ENCODE measurements at regions not wholly inside any gene's neighbourhood (a gene's known extent, or its start where the extent isn't known, plus 50 kb on each side); places are given as distances from the start of the nearest gene placed in this dataset.
"Not testable (repeated sequence)": the region's sequence is repeated elsewhere in the genome, so short reads cannot be mapped to it uniquely, and the experiment has no call there.

DNA sequence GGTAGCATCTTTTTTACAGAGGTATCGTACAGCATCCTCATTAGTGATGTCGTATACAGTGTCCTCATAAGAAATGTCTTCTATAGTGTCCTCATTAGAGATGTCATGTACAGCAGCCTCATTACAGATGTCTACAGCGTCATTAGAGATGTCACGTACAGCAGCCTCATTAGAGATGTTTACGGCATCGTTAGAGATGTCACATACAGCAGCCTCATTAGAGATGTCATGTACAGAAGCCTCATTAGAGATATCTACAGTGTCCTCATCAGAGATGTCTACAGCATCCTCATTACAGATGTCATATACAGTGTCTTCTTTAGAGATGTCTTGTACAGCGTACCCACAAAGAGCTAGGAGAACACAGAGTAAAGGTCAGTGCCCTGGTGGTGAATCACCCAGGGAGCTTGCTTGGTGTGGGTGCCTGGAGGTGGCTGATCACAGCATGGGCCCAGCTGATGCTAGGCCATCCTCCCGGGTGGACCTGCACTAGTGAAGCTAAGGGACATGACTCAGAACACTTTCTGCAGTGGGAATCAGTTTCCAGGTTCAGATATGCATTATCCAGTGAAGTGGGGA is 109.2 kb downstream of the IGLL1 start:
- intact Hi-C loops (cut with DNase I), result no loop called here
- no peak for ATAC-seq
- DNase-seq (ENCODE audit: low spot score), result no peak

DNA sequence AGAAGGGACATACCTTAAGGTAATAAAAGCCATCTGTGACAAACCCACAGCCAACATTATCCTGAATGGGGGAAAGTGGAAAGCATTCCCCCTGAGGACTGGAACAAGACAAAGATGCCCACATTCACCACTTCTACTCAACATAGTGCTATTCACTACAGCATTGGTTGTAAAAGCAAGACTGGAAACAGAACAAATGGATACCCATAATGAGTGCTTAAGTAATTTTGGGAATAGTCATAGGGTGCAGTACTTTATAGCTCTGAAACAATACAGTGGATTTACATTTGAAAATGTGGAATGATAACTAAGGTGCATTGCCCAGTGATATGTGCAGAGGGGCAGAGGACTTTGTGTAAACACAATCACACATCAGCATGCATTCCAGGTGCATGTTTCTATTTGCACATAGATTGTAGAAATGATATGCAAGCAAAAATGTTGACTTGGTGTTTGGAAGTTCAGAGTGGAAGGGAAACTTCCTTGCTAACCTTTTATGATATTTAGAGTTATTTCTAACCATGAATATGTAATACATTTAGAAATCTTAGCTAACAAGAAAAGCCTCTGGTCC is 112.3 kb downstream of the IGLL1 start:
- intact Hi-C loops (cut with DNase I), result no loop called here
- DNase-seq (ENCODE audit: low spot score) (no peak), ATAC-seq (no peak)

- intact Hi-C loops (cut with DNase I), result no loop called here
- DNase-seq (ENCODE audit: low spot score) (no peak), ATAC-seq (no peak)
Observed at GRCh38 chr22:23466351-23466750, 113.7 kb downstream of the IGLL1 start.

DNA sequence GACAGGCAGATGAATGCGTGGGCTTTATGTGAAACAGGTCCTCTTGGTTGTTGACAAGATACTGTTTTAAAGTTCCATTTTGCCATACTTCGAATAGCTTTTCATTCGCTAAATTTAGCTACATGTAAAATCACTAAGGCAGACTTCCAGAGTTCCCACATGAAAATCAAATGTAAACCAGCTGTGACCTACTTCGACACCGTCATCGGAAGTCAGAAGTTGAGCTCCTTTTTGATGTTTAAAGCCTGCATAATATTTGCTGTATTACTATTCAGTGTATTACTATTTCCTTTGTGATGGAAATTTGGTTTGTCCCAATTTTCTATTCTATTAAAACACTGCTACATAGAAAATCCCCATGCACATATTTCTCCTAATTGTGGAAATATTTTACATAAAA is 115.3 kb downstream of the IGLL1 start:
- DNase-seq (ENCODE audit: low spot score); ATAC-seq; intact Hi-C loops (cut with DNase I): not testable (repeated sequence)

DNA sequence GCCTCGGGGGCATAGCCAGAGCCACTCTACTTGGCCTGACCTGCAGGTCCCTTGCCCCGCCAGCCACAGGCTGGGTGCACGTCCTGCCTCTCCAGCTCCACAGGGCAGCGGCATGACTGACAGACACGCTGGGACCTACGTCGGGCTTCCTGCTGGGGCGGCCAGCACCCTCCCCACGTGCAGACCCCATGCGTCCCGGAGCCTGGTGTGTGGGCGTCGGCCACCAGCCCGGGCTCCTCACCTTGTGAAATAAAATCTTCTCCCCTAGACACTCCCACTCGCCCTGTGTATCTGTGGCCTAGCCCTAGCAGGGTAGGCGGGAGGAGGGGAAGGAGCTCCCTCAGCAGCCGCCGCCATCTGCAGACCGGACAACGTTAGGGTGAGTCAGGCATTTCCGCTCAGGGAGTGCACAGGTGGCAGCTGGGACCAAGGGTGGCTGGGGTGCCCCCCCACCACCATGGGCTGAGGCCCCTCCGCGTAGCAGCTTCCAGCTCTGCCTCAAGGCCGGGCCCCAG is 119.5 kb downstream of the IGLL1 start:
- intact Hi-C loops (cut with DNase I); ATAC-seq; DNase-seq (ENCODE audit: low spot score): not testable (repeated sequence)

DNA sequence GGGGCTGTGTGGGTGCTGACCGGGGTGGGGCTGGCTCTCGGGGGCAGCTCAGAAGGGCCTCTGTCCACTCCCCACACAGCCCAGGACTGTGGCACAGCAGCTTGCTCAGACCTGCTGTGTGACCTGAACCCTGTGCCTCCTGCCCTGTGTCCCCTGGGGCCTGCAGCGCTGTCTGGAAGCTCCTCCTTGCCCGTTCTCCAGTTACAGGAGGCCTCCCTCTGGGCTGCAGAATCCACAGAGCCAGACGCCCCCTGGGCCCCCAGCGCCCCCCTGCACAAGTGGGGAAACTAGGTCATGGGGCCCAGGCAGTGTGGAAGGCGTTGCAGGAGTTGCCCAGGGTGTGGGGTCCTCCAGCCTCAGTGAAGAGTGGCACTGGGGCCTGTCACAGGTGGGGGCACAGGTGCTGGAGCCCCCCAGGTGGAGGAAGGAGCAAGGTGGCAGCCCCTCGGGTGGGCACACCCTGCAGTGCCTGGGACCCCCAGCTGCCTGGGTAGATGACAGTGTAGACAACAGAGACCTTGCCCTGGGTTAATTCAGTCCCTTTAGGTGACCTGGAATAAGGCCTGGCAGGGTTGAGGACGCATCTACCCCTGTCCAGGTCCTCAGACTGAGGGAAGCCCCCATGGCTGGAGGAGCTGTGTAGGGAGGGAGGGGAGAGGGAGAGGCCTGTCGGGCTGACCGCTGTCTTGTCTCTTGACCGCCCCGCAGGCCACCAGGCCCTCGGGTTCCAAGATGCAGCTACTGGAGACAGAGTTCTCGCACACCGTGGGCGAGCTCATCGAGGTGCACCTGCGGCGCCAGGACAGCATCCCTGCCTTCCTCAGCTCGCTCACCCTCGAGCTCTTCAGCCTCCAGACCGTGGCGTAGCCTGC is 120.2 kb downstream of the IGLL1 start:
- peak; percentile 22 for ATAC-seq
- DNase-seq (ENCODE audit: low spot score); intact Hi-C loops (cut with DNase I): not testable (repeated sequence)

DNA sequence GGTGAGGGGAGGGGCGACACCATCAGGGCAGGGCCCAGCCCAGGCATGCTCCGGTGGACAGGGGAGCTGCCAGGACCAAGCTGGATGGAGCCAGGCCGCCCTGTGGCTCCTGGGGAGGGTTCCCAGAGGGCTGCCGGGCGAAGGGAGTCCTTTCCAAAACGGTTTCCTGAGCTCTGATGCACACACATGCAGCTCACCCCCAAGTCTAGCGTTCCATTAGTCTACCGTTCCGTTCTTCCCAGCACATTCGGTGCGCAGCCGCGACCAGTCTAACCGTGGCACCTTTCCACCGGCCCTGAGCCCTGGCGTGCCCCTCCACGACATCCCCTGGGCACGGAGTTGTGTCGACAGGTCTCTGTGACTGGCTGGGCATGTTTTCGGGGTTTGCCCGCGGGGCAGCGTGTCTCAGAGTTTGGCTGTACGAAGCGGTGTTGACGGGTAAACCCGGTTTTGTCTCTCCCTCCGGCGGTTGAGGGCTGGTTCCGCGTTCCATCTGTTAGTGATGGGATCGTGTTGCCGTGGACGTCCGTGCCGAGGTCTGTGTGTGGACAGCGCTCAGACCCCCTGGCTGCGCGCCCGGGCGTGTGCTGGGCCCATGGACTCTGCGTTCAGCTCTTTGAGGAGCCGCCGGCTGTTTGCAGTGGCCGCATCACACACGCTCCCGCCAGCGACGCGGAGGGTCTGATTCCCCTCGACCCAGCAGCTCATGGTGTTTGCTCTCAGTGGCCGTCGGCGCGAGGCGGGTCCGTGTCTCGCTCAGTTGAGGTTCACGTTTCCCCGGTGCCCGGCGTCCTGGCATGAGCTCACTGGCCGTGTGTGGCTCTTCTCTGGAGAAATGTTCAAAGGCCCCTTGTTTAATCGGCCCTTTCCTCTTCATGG is 121.2 kb downstream of the IGLL1 start:
- DNase-seq (ENCODE audit: low spot score), result no peak
- peak; percentile 38 for ATAC-seq
- intact Hi-C loops (cut with DNase I), result no loop called here

GRCh38 chr22:23457380-23457985 is 122.6 kb downstream of the IGLL1 start:
- ATAC-seq (no peak), DNase-seq (ENCODE audit: low spot score) (no peak)
- intact Hi-C loops (cut with DNase I), result no loop called here

GRCh38 chr22:23456666-23457379 is 123.3 kb downstream of the IGLL1 start:
- ATAC-seq; intact Hi-C loops (cut with DNase I); DNase-seq (ENCODE audit: low spot score): not testable (repeated sequence)

- intact Hi-C loops (cut with DNase I); ATAC-seq; DNase-seq (ENCODE audit: low spot score): not testable (repeated sequence)
Observed at GRCh38 chr22:23454345-23454744, 125.7 kb downstream of the IGLL1 start.

- intact Hi-C loops (cut with DNase I), result no loop called here
- ATAC-seq, result no peak
- DNase-seq (ENCODE audit: low spot score), result no peak
Observed at GRCh38 chr22:23453277-23453676, 126.8 kb downstream of the IGLL1 start.

DNA sequence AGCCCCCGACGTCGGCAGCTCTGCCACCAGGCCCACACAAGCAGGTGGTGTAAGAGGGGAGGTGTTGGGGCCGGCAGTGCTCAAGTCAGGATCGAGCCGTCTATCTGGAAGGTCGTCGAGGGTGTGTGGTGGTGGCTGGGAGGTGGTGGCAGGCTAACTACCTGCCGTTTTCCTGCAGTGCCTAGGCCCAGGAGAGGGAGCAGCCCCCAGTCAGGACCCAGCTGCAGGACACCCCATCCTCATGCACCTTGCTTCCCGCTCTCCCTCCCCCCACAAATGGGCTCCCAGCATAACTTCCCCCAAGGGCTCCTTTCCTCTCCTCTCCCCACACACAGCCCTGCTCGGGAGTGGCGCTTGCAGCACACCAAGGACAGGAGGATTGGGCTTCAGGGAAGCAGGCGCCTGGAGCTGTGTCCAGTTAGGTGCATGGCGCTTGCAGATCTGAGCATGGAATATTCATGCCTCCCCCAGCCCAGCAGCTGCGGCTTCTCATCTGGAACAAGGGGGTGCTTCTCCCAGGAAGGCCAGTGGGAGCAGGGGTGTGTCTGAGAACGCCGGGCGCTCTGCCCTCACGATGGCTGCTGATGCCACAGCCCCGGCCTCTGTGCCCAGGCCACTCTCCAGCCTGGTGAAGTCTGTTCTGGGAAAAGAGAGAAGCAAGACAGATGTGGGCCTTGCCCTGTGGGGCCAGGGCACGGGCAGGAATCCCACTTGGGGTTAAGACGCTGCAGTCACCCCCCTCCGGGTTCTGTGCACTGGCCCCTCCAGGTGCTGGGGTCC is 127.7 kb downstream of the IGLL1 start:
- ATAC-seq (no peak), DNase-seq (ENCODE audit: low spot score) (no peak)
- intact Hi-C loops (cut with DNase I), result no loop called here

GRCh38 chr22:23451452-23452230 is 128.4 kb downstream of the IGLL1 start:
- ATAC-seq; DNase-seq (ENCODE audit: low spot score); intact Hi-C loops (cut with DNase I): not testable (repeated sequence)

DNA sequence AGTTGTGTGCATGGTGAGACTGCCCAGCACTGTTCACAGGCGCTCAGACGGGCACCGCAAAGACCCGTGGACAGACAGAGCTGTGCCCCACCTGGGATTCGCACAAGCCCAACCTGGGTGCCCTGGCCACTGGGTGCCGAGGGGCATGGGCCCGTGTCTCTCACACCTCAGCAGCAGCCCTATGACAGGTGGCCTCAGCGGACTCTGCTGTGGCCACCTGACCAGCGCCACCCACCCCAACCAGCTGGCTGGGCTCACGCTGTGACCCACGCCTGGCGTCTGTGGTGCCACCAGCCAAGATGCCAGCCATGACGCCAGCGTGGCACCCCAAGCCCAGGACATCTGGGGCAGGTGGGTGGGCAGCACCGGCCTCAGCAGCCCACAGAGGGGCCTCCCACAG is 129.3 kb downstream of the IGLL1 start:
- ATAC-seq; DNase-seq (ENCODE audit: low spot score); intact Hi-C loops (cut with DNase I): not testable (repeated sequence)

DNA sequence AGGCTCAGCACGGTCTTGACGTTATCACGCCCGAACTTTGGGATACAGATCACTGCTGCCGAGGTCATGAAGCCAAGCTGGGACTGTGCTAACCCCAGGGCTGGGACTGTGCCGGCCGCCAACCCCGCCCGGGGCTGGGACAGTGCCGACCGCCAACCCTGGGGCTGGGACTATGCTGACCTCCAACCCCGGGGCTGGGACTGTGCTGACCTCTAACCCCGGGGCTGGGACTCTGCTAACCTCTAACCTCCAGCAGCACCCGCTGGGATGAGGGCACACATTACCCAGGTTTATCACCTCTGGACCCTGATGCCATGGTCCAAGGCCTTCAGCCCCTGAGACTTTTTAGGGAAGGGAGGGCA is 129.7 kb downstream of the IGLL1 start:
- ATAC-seq, result no peak
- no peak for DNase-seq (ENCODE audit: low spot score)
- intact Hi-C loops (cut with DNase I), result no loop called here

DNA sequence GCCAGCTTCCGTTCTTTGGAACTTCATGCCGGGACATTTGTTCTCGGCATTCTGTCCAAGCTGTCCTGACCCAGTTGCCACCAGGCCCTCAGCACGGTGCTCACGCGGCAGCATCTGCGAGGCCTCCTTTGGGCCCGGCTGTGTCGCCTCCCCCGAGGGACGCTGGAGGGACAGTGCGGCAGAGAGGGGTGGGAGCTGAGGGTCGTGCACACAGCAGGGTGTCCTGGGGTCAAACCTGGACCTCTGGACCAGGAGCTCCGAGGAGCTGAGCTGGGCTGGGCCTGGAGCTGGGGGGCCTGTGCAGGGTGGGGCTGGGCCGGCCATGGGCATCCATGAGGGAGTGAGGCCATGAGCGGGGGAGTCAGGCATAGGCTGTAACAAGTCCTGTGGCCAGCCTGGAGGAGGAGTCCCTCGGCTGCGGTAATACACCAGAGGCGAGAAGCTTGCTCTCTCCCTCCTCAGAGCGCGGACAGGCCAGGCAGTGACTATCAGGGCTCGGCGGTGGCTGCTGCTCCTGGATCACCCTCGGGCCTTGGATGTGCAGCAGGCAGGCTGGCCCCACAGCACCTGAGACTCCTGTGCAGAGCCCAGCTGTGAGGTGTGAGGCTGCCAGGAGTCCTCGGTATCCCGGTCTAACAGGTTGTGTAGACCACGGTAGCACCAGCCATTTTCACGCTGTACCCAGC is 130.2 kb downstream of the IGLL1 start:
- DNase-seq (ENCODE audit: low spot score); ATAC-seq; intact Hi-C loops (cut with DNase I): not testable (repeated sequence)
